Activated CD4-positive, alpha-beta T cell treated with anti-CD3 and anti-CD28 coated beads, Interleukin-2, amount 10 ng/mL, durations not matched to agents 24 days and 14 days (primary cell): ENCODE measurements at regions not wholly inside any gene's neighbourhood (a gene's known extent, or its start where the extent isn't known, plus 50 kb on each side); places are given as distances from the start of the nearest gene placed in this dataset.

Experiments used
- DNase-seq: peaks from one replicate; pipeline ENCODE4 v3.0.0; 2022
- H3K27ac Mint-ChIP-seq: one replicate; pipeline ENCODE4 v1.8.0; 2022; ENCODE audit warnings: mild to moderate bottlenecking, mixed read lengths
- H3K27me3 Mint-ChIP-seq: one replicate; pipeline ENCODE4 v1.8.0; 2022; ENCODE audit warnings: mixed read lengths
- H3K36me3 Mint-ChIP-seq: one replicate; pipeline ENCODE4 v1.8.0; 2022; ENCODE audit warnings: low read depth, mild to moderate bottlenecking, mixed read lengths
- H3K4me1 Mint-ChIP-seq: one replicate; pipeline ENCODE4 v1.8.0; 2021; ENCODE audit warnings: mixed read lengths
- H3K4me3 Mint-ChIP-seq: one replicate; pipeline ENCODE4 v1.8.0; 2022; ENCODE audit warnings: mild to moderate bottlenecking, moderate library complexity, mixed read lengths
- H3K9me3 Mint-ChIP-seq: one replicate; pipeline ENCODE4 v1.8.0; 2021; ENCODE audit warnings: mixed read lengths
- intact Hi-C: fragments of 100-400 bp; cut with micrococcal nuclease; formaldehyde crosslinking; loops from one replicate; pipeline ENCODE4 v1.15.1; 2023

DNA sequence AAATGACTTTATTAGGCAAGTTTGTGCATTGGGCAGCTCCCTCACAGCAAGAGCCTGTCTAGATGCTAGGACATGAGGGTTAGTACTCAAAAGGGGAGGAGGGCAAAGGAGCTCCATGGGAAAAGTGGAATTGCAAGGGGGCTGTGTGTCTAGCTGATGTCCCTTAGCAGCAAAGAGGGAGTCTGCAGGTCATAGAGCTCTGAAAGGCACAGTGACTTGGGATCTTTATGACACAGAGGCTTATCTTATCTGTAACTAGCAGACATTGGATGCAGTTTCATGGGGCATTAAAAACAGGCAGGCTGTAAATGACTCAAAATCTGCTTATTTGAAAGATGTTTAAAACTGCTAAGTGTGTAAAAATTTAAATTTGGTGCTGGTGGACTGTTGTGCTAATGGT, 556.2 kb upstream of the FZD8 start:
- intact Hi-C loops = no loop called here

DNA sequence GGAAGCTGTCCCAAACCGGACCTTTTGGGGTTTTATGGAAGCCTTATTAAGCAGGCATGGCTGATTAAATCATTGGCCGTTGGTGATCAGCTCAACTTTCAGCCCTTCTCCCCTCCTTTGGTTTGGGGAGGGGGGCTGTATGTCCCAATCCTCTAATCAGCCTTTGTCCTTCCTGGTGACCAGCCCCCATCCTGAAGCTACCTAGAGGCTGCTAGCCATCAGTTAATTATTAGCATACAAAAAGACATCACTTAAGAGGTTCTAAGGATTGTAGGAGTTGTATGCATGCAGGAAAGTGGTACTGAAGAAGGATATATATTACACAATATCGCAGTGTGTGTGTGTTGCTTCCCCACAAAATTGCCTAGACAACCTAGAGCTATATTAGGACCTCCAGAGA, 553.3 kb upstream of the FZD8 start:
- Mint-ChIP-seq H3K27ac (no peak overlapping the region), H3K4me3 (no peak overlapping the region), H3K4me1 (no peaks in the 10 kb centered on the region), H3K27me3 (no peaks in the 10 kb centered on the region), H3K36me3 (no peaks in the 10 kb centered on the region), H3K9me3 (peaks cover 18% of the 10 kb centered on the region)
- no peak for DNase-seq
- intact Hi-C loops = no loop called here

More for the DNA sequence above, 556.2 kb upstream of the FZD8 start:
- Mint-ChIP-seq H3K27ac (no peak overlapping the region), H3K27me3 (no peaks in the 10 kb centered on the region), H3K4me1 (no peaks in the 10 kb centered on the region), H3K9me3 (peaks cover 12% of the 10 kb centered on the region), H3K36me3 (no peaks in the 10 kb centered on the region), H3K4me3 (no peak overlapping the region)
- no peak for DNase-seq

DNA sequence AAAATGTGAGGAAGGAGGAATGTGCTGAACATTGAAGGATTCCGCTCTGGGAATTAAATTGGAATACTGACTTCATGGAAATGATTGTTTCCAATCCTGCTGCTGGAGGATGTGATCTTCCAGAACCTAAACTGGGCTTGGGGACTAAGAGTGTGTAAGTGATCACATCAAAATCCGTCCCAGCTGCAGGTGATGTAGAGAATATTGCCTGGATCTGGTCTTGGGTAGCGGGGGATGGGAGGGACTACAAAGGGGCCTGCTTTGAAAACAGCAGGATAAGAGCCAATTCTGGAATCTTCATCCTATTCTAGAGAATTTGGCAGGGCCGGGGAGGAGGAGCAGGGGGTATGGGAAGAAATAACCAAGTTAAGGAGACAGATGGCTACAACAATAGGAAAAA, 552.2 kb upstream of the FZD8 start:
- no peak for DNase-seq
- Mint-ChIP-seq H3K9me3 (peaks cover 24% of the 10 kb centered on the region), H3K4me3 (no peak overlapping the region), H3K27me3 (no peaks in the 10 kb centered on the region), H3K27ac (no peak overlapping the region), H3K4me1 (no peaks in the 10 kb centered on the region), H3K36me3 (no peaks in the 10 kb centered on the region)
- intact Hi-C loops = no loop called here

DNA sequence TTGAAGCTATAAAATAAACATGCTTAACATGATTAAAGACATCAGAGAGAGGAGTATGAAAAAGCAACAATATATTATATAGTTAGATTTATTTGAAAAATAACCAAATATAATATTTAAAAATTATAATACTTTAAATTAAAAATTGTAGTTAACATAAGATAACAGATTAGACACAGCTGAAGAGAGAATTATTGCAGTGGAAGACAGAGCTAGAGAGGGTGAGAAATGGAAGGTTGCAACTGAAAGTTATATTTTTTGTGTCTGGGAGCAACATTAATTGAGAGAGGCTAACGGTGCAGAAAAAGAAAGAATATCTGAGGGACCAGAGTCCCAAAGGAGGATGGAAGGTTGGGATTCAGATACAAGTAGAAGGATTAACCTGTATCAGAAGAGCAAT, 548.9 kb upstream of the FZD8 start:
- no peaks in the 10 kb centered on the region for H3K4me1 Mint-ChIP-seq
- no peak overlapping the region for H3K27ac Mint-ChIP-seq
- peaks cover 20% of the 10 kb centered on the region for H3K9me3 Mint-ChIP-seq
- H3K27me3 Mint-ChIP-seq = no peaks in the 10 kb centered on the region
- no peak for DNase-seq
- intact Hi-C loops = no loop called here
- H3K4me3 Mint-ChIP-seq = no peak overlapping the region
- no peaks in the 10 kb centered on the region for H3K36me3 Mint-ChIP-seq

DNA sequence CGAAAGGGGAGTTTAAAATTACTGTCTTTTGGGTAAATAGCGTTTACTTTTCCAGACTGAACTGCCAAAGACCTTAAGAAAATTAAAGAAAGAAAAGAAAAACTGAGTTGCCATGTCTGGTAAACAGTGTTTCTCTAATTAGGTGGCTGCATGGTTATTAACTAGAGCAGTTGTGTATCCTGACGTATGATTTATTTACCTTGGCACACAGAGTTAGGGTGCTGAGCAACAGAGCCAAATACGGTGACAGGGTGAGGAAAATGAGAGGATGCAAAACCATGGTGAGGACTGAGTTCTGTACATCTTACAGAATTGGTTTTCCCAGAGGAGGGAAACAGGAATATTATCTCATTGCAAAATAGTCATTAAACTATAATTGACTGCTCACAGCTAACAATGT, 546.4 kb upstream of the FZD8 start:
- DNase-seq = no peak
- no peaks in the 10 kb centered on the region for H3K36me3 Mint-ChIP-seq
- H3K27me3 Mint-ChIP-seq = no peaks in the 10 kb centered on the region
- peaks cover 15% of the 10 kb centered on the region for H3K9me3 Mint-ChIP-seq
- intact Hi-C loops = no loop called here
- no peak overlapping the region for H3K4me3 Mint-ChIP-seq
- no peak overlapping the region for H3K27ac Mint-ChIP-seq
- H3K4me1 Mint-ChIP-seq = no peaks in the 10 kb centered on the region

DNA sequence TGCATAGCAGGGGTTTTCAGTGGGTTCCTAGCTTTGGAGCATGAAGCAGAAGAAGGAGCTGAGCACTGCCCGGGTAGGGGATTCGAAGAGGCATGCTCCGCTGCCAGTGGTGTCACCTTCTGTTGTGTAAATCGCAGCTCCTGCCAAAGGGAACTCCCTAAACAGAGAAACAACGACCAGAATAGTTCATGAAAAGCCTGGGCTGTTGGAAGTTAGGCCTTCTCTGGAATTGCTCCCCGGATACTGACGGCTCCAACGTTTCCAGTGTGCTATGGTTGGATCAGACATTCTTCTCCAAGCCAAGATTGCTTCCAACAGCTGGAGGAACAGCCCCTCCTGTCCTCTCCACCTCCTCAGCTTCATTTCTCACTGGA, 546.0 kb upstream of the FZD8 start:
- DNase-seq = no peak
- H3K4me3 Mint-ChIP-seq = no peak overlapping the region
- peaks cover 15% of the 10 kb centered on the region for H3K9me3 Mint-ChIP-seq
- intact Hi-C loops = no loop called here
- no peaks in the 10 kb centered on the region for H3K27me3 Mint-ChIP-seq
- no peaks in the 10 kb centered on the region for H3K4me1 Mint-ChIP-seq
- no peaks in the 10 kb centered on the region for H3K36me3 Mint-ChIP-seq
- no peak overlapping the region for H3K27ac Mint-ChIP-seq

DNA sequence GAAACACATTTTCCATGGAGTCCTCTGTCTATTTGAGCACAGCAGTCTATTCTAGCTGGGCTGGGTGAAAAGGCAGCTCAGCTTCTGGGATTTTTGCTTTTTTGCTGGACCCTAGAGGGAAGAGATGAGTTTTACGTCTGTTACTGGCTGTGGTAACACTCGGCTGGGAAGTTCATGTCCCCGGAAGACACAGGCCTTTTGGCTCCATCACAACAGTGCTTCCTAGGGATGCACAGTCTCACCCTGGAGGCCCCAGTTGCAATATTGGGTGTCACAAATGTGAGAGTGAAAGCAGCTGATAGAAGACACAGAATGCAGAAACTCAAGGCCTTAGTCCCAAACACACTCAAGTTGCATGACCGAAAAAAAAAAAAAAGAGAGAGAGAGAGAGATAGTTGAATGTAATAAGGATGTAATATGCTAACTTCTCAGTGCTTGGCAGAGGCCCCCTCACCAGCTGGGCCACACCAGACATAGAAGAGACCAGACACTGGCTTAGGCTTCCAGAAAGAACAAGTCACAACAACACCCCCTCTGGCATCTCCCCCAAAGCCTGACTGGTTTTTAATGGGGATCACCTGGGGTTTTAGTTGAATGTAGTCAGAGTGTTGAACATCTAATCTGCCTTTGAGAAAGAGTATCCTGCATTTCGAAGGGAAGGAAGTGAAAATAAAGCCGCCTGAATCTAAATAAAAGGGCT, 545.4 kb upstream of the FZD8 start:
- H3K4me1 Mint-ChIP-seq = no peaks in the 10 kb centered on the region
- intact Hi-C loops = no loop called here
- peaks cover 12% of the 10 kb centered on the region for H3K9me3 Mint-ChIP-seq
- no peaks in the 10 kb centered on the region for H3K27me3 Mint-ChIP-seq
- DNase-seq = no peak
- H3K4me3 Mint-ChIP-seq = no peak overlapping the region
- no peaks in the 10 kb centered on the region for H3K36me3 Mint-ChIP-seq
- no peak overlapping the region for H3K27ac Mint-ChIP-seq

DNA sequence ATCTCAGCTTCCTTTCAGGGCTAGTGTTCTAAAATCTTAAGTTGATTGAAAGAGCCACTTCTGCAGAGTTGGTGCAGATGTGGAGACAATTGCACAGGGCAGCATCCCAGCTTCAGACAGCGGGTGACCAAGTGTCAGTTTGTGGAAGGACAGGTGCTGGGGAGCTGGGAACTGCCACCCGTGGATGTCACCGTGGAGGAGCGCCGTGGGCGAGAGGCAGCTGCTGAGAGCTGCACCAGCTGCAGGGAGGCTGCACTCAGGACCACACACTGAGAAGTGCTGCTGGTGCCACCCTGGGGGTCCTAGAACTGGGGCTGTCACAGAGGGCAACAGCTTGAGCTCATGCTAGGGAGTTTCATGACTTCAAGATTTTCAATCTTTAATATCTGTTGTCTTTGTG, 543.0 kb upstream of the FZD8 start:
- intact Hi-C loops = no loop called here
- H3K4me3 Mint-ChIP-seq = no peak overlapping the region

DNA sequence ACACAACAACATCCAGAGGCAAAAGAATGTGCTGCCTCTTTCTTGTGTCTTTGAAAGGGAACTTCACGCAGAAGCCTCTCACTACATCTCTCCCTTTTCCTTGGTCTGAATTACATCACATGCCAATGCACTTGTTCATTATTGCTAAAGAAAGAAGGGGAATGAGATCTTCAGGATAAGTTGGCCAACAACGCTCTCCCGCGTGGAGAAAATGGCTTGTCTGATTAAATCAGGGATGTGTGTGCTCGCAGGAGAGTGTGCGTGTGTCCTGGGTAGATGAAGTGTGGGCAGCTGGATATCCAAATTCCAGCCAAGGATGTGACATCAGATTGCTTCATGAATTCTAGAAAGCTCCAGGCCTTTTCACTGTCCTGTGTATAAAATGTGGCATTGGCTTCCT, 541.6 kb upstream of the FZD8 start:
- H3K27ac Mint-ChIP-seq = no peak overlapping the region
- H3K27me3 Mint-ChIP-seq = no peaks in the 10 kb centered on the region
- intact Hi-C loops = no loop called here
- DNase-seq = no peak
- no peak overlapping the region for H3K4me3 Mint-ChIP-seq
- H3K36me3 Mint-ChIP-seq = no peaks in the 10 kb centered on the region
- no peaks in the 10 kb centered on the region for H3K4me1 Mint-ChIP-seq
- H3K9me3 Mint-ChIP-seq = peaks cover 3% of the 10 kb centered on the region

More for the DNA sequence above, 543.0 kb upstream of the FZD8 start:
- no peak for DNase-seq
- H3K36me3 Mint-ChIP-seq = no peaks in the 10 kb centered on the region
- peaks cover 8% of the 10 kb centered on the region for H3K9me3 Mint-ChIP-seq
- H3K4me1 Mint-ChIP-seq = no peaks in the 10 kb centered on the region
- no peaks in the 10 kb centered on the region for H3K27me3 Mint-ChIP-seq
- no peak overlapping the region for H3K27ac Mint-ChIP-seq

DNA sequence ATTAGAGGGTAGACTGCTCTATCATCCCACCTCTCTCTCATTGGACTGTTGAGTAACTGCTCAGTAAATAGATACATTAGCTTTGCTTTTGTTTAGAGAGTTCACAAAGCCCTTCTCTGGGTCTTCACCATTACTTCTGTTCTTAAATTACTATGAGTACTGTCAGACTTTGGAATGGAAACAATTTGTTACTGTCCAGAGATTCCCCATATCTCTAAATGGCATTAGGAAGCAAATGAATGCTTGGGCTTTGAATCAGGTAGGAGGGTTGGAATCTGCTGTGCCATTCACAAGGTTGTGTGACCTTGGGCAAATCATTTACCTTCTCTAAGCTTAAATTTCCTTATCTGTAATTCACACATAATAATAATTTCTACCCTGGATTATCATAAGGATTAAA, 541.0 kb upstream of the FZD8 start:
- no peak overlapping the region for H3K27ac Mint-ChIP-seq
- no peaks in the 10 kb centered on the region for H3K36me3 Mint-ChIP-seq
- H3K27me3 Mint-ChIP-seq = no peaks in the 10 kb centered on the region
- H3K4me3 Mint-ChIP-seq = no peak overlapping the region
- no peak for DNase-seq
- intact Hi-C loops = no loop called here
- no peaks in the 10 kb centered on the region for H3K4me1 Mint-ChIP-seq
- peaks cover 3% of the 10 kb centered on the region for H3K9me3 Mint-ChIP-seq

DNA sequence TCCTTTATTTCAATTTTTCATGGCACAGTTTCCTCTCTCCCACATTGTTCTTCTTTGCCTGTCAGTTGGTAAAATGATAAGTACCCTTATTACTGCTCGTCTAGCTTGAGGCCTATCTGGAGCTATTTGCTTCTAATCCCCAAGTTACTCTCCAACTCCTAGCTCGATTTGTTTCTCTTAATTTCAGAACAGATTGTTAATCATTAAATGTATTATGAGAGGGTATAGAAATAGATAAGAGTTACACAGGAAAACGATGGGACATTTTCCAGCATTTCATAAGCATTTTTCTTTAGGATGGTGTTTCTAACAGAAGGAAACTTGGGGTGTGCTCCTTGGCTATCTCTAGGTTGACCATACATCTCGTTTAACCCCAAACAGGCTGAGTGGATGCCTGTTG, 540.5 kb upstream of the FZD8 start:
- Mint-ChIP-seq H3K27ac (no peak overlapping the region), H3K36me3 (no peaks in the 10 kb centered on the region), H3K9me3 (peaks cover 3% of the 10 kb centered on the region), H3K4me3 (no peak overlapping the region), H3K27me3 (no peaks in the 10 kb centered on the region), H3K4me1 (no peaks in the 10 kb centered on the region)
- no peak for DNase-seq
- intact Hi-C loops = no loop called here

DNA sequence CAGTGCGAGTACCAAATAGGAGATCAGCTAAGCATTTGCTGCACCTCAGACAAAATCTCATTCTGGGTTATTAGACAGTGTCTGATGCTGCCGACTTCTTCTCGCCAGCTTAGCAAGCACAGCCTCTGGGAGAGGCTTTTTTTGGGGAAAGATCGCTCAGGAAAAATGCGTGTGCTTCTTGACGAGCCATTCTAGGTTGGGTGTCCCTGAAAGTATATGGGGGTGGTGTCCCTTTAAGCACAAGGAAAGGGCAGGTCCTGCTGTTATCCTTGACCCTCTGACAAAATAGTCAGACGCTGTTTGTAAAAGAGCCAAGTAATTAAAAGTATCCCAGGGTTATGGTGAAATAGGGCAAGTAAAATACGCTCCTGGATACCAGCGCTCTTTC, 540.1 kb upstream of the FZD8 start:
- H3K36me3 Mint-ChIP-seq = no peaks in the 10 kb centered on the region
- intact Hi-C loops = no loop called here
- no peak overlapping the region for H3K4me3 Mint-ChIP-seq
- no peak for DNase-seq
- peaks cover 3% of the 10 kb centered on the region for H3K9me3 Mint-ChIP-seq
- no peak overlapping the region for H3K27ac Mint-ChIP-seq
- H3K27me3 Mint-ChIP-seq = no peaks in the 10 kb centered on the region
- H3K4me1 Mint-ChIP-seq = no peaks in the 10 kb centered on the region

DNA sequence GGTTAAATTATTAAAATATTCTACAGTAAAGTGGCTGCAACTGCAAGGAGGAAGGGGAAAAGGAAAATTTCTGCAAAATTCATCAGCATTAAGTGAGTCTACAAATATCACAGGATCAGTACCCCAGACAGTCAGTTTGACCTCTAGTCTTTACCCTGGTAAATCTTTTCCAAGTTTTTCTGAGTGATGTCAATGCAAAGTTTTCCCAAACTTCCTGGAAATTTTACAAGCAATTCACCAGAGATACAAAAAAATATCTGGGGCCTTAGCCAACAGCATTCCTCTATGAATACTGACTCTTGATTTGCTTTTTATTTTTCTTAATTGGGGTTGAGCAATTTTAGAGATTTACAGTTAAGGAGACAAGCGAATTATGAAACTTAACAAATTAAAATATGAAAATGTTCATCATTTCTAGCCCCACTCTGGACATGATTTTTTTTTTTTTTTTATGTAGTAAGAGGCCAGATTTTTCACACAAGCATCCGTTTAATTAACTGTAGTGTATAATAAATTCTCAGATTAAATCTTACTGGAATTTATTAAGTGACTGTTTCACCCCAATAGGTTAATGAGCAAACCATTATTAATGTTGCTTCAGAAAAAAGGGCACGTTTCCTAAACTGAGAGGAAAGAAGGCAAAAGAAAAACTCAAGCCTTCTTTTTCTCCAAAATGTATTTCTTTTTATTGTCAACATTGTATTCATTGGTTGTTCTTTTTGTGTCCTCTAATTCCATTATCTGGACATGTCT, 539.5 kb upstream of the FZD8 start:
- Mint-ChIP-seq H3K27me3 (no peaks in the 10 kb centered on the region), H3K36me3 (no peaks in the 10 kb centered on the region), H3K9me3 (peaks cover 3% of the 10 kb centered on the region), H3K4me1 (no peaks in the 10 kb centered on the region), H3K4me3 (no peak overlapping the region), H3K27ac (no peak overlapping the region)
- no peak for DNase-seq
- intact Hi-C loops = no loop called here

DNA sequence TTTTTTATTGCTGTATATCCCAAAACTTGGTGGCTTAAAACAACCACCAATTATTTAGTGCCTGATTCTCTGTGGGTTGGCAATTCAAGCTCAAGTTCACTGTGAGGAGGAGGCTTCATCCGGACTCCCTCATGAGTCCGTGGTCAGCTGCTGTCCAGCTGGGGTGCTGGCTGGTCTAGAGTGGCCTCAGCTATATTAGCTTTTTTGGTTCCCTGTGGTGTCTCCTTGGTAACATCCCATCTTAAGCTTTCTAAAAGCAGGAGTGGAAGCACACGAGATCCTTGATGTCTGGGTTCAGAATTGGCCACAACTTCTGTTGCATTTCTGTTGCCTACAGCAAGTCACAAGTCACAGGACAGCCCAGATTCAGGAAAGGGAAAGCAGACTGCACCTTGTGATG, 536.5 kb upstream of the FZD8 start:
- no peak overlapping the region for H3K27ac Mint-ChIP-seq
- no peaks in the 10 kb centered on the region for H3K4me1 Mint-ChIP-seq
- H3K9me3 Mint-ChIP-seq = no peaks in the 10 kb centered on the region
- H3K36me3 Mint-ChIP-seq = no peaks in the 10 kb centered on the region
- intact Hi-C loops = no loop called here
- DNase-seq = no peak
- no peak overlapping the region for H3K4me3 Mint-ChIP-seq
- no peaks in the 10 kb centered on the region for H3K27me3 Mint-ChIP-seq

DNA sequence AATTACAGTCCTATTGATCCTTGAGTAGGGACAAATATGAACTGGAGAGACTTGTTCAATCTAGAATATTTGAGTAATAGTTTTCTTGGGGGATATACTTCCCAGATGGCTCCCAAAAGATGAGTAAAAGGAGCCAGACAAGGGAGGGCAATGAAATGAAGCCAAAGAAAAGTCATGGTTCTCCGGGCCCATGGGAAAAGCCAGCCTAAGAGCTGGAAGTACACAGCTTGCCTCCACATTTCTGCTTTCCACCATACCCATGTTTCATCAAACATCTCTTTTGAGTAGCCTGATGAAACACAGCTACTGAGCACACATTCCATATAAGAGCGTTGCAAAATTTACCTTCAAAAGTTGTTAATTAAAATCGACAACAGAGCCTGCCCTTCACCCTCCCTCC, 535.0 kb upstream of the FZD8 start:
- H3K9me3 Mint-ChIP-seq = no peaks in the 10 kb centered on the region
- DNase-seq = no peak
- intact Hi-C loops = no loop called here
- no peaks in the 10 kb centered on the region for H3K27me3 Mint-ChIP-seq
- H3K4me3 Mint-ChIP-seq = no peak overlapping the region
- H3K4me1 Mint-ChIP-seq = no peaks in the 10 kb centered on the region
- no peaks in the 10 kb centered on the region for H3K36me3 Mint-ChIP-seq
- no peak overlapping the region for H3K27ac Mint-ChIP-seq
